H1 (cell line): ENCODE measurements at regions not wholly inside any gene's neighbourhood (a gene's known extent, or its start where the extent isn't known, plus 50 kb on each side); places are given as distances from the start of the nearest gene placed in this dataset.

Source experiments
- CTCF ChIA-PET: fragments of 300-600 bp; sonication (Branson Sonifier 250); formaldehyde crosslinking; loops from one replicate; lab custom pipeline; 2021; ENCODE audit not compliant: partially characterized antibody; lab: Charles Lee
- POLR2A ChIA-PET: fragments of 300-600 bp; sonication (Branson Sonifier 250); formaldehyde crosslinking; loops from one replicate; lab custom pipeline; 2021; ENCODE audit warnings: inconsistent platforms; ENCODE audit not compliant: partially characterized antibody; lab: Charles Lee
- DNase-seq, 2 experiments: peaks; one replicate each; pipeline versions ENCODE4 v3.0.0 to v3.0.0-alpha.2; 2010 to 2022; ENCODE audit warnings: low spot score in 2 of 2, low read depth in 1 of 2, mixed read lengths in 1 of 2
- FAIRE-seq: peaks from 2 replicates; lab custom pipeline; 2011; peaks lifted over from hg19 to GRCh38; lab: Jason Lieb, UNC
- H2AFZ ChIP-seq: 2 replicates; pipeline ENCODE4 v1.8.1; 2012; ENCODE audit warnings: low read length, inconsistent platforms
- H2AK5ac ChIP-seq: 2 replicates; pipeline ENCODE4 v1.6.1; 2013; ENCODE audit warnings: low read depth, low read length
- H2BK120ac ChIP-seq: replicated peaks from 2 replicates; pipeline ENCODE3; 2013; ENCODE audit warnings: low read depth, low read length, inconsistent platforms
- H2BK12ac ChIP-seq: 2 replicates; pipeline ENCODE4 v1.6.1; 2013; ENCODE audit warnings: low read depth, low read length
- H2BK15ac ChIP-seq: 2 replicates; pipeline ENCODE4 v1.6.1; 2013; ENCODE audit warnings: low read length
- H2BK20ac ChIP-seq: 2 replicates; pipeline ENCODE4 v1.6.1; 2013; ENCODE audit warnings: low read length
- H2BK5ac ChIP-seq: 2 replicates; pipeline ENCODE4 v1.6.1; 2013; ENCODE audit warnings: low read depth, low read length
- H3K14ac ChIP-seq: 2 replicates; pipeline ENCODE4 v1.6.1; 2013; ENCODE audit warnings: inconsistent platforms; ENCODE audit not compliant: insufficient read length
- H3K18ac ChIP-seq: 2 replicates; pipeline ENCODE4 v1.6.1; 2013; ENCODE audit warnings: low read length; ENCODE audit errors: extremely low read depth
- H3K23ac ChIP-seq: 2 replicates; pipeline ENCODE4 v1.6.1; 2013; ENCODE audit warnings: inconsistent platforms; ENCODE audit not compliant: insufficient read length
- H3K23me2 ChIP-seq: 2 replicates; pipeline ENCODE4 v1.6.1; 2013; ENCODE audit warnings: low read depth, low read length
- H3K27ac ChIP-seq: 2 replicates; pipeline ENCODE4 v1.6.1; 2011; ENCODE audit warnings: low read depth, low read length, inconsistent platforms
- H3K27me3 ChIP-seq, 4 experiments: replicated peaks in 1 of 4; 1 replicate in 1 of 4; 2 replicates in 3 of 4; pipeline versions ENCODE4 v1.6.1 to v1.8.1; 2011 to 2013; ENCODE audit warnings: low read length in 3 of 4, mild to moderate bottlenecking in 3 of 4, inconsistent platforms in 2 of 4, mixed read lengths in 2 of 4, moderate library complexity in 1 of 4; ENCODE audit not compliant: control insufficient read depth in 3 of 4, insufficient read depth in 3 of 4; ENCODE audit errors: extremely low read depth in 1 of 4
- H3K36me3 ChIP-seq, 4 experiments: 2 replicates each; pipeline versions ENCODE4 v1.6.1 to v1.8.1; 2011 to 2013; ENCODE audit warnings: mild to moderate bottlenecking in 4 of 4, low read length in 3 of 4, moderate library complexity in 2 of 4, control low read depth in 1 of 4, inconsistent platforms in 1 of 4; ENCODE audit not compliant: insufficient read depth in 4 of 4, control insufficient read depth in 2 of 4
- H3K4ac ChIP-seq: replicated peaks from 2 replicates; pipeline ENCODE3; 2013; ENCODE audit warnings: low read length, low read depth, mixed read lengths, inconsistent platforms; ENCODE audit not compliant: insufficient read length
- H3K4me1 ChIP-seq, 4 experiments: replicated peaks in 1 of 4; 1 replicate in 1 of 4; 2 replicates in 3 of 4; pipeline versions ENCODE4 v1.6.1 to v1.8.1; 2011 to 2013; ENCODE audit warnings: low read length in 3 of 4, inconsistent platforms in 2 of 4, mixed read lengths in 1 of 4; ENCODE audit not compliant: insufficient read depth in 4 of 4, control insufficient read depth in 3 of 4
- H3K4me2 ChIP-seq, 2 experiments: 2 replicates each; pipeline versions ENCODE4 v1.6.1 to v1.8.1; 2011 to 2013; ENCODE audit warnings: low read depth in 2 of 2, low read length in 2 of 2, control low read depth in 1 of 2, inconsistent platforms in 1 of 2, mild to moderate bottlenecking in 1 of 2; ENCODE audit not compliant: insufficient read depth in 1 of 2
- H3K4me3 ChIP-seq, 4 experiments: fragments of 200-600, 300-600 bp in 1 of 4; sonication (generic), shearing (Covaris generic), sonication (Bioruptor Twin) in 1 of 4; 2 replicates each; pipeline versions ENCODE4 v1.5.1 to v1.8.1; 2011 to 2016; ENCODE audit warnings: low read length in 4 of 4, low read depth in 3 of 4, control low read depth in 2 of 4, inconsistent platforms in 2 of 4, mild to moderate bottlenecking in 2 of 4, mixed read lengths in 1 of 4, moderate library complexity in 1 of 4; ENCODE audit not compliant: insufficient read depth in 2 of 4; ENCODE audit errors: extremely low read depth in 1 of 4
- H3K56ac ChIP-seq: replicated peaks from 2 replicates; pipeline ENCODE3; 2013; ENCODE audit warnings: low read depth, mild to moderate bottlenecking, mixed read lengths, low read length, inconsistent platforms; ENCODE audit not compliant: insufficient read length
- H3K79me1 ChIP-seq: 2 replicates; pipeline ENCODE4 v1.6.1; 2013; ENCODE audit warnings: low read depth, low read length, control low read depth
- H3K79me2 ChIP-seq, 2 experiments: 2 replicates each; pipeline versions ENCODE4 v1.6.1 to v1.8.1; 2012 to 2013; ENCODE audit warnings: low read length in 2 of 2, mild to moderate bottlenecking in 2 of 2, inconsistent platforms in 1 of 2; ENCODE audit not compliant: insufficient read depth in 2 of 2, control insufficient read depth in 1 of 2
- H3K9ac ChIP-seq, 4 experiments: replicated peaks in 1 of 4; 1 replicate in 1 of 4; 2 replicates in 3 of 4; pipeline versions ENCODE4 v1.6.1 to v1.8.1; 2011 to 2013; ENCODE audit warnings: low read depth in 3 of 4, low read length in 3 of 4, control low read depth in 2 of 4, mild to moderate bottlenecking in 2 of 4, moderate library complexity in 2 of 4, inconsistent platforms in 1 of 4; ENCODE audit errors: extremely low read depth in 1 of 4
- H3K9me3 ChIP-seq, 2 experiments: 2 replicates each; pipeline versions ENCODE4 v1.6.1 to v1.8.1; 2012 to 2013; ENCODE audit warnings: mild to moderate bottlenecking in 2 of 2, moderate library complexity in 2 of 2, control low read depth in 1 of 2, inconsistent platforms in 1 of 2, low read depth in 1 of 2, low read length in 1 of 2, mixed read lengths in 1 of 2; ENCODE audit not compliant: insufficient read depth in 2 of 2
- H4K20me1 ChIP-seq, 2 experiments: replicated peaks in 1 of 2; 2 replicates each; pipeline versions ENCODE3 to v1.8.1; 2011 to 2013; ENCODE audit warnings: inconsistent platforms in 2 of 2, low read length in 2 of 2, mild to moderate bottlenecking in 1 of 2; ENCODE audit not compliant: insufficient read depth in 2 of 2, control insufficient read depth in 1 of 2
- H4K5ac ChIP-seq: 2 replicates; pipeline ENCODE4 v1.6.1; 2013; ENCODE audit warnings: low read length, low read depth, mixed read lengths, inconsistent platforms; ENCODE audit not compliant: insufficient read length
- H4K8ac ChIP-seq: 2 replicates; pipeline ENCODE4 v1.8.0; 2013; ENCODE audit warnings: mild to moderate bottlenecking, moderate library complexity, low read length, inconsistent platforms; ENCODE audit not compliant: insufficient read depth; ENCODE audit errors: extremely low read depth
- H4K91ac ChIP-seq: replicated peaks from 2 replicates; pipeline ENCODE3; 2013; ENCODE audit warnings: low read length, mixed read lengths, inconsistent platforms; ENCODE audit not compliant: insufficient read length
- ASH2L ChIP-seq: fragments of 200-600, 300-600 bp; sonication (generic); IDR thresholded peaks from one replicate; pipeline ENCODE4 v1.7.1; 2017; ENCODE audit warnings: low read length
- CHD1 ChIP-seq: IDR thresholded peaks from 2 replicates; pipeline ENCODE4 v1.6.1; 2012; ENCODE audit warnings: low read depth, low read length, improper control_type of control experiment
- CREB1 ChIP-seq: IDR thresholded peaks from 2 replicates; pipeline ENCODE4 v1.6.1; 2012; ENCODE audit warnings: inconsistent platforms
- CTBP2 ChIP-seq: IDR thresholded peaks from 2 replicates; pipeline ENCODE4 v1.7.0; 2011; ENCODE audit warnings: borderline replicate concordance, mild to moderate bottlenecking, moderate library complexity, mixed read lengths, low read length; ENCODE audit not compliant: insufficient read depth, insufficient read length
- FOSL1 ChIP-seq: IDR thresholded peaks from 2 replicates; pipeline ENCODE4 v1.6.1; 2011; ENCODE audit warnings: mild to moderate bottlenecking, low read depth, low read length, moderate library complexity; ENCODE audit not compliant: insufficient read depth
- GTF2F1 ChIP-seq: IDR thresholded peaks from 2 replicates; pipeline ENCODE4 v1.6.1; 2012; ENCODE audit warnings: low read depth, low read length, improper control_type of control experiment, borderline replicate concordance
- KDM1A ChIP-seq: fragments of 200-600, 300-600 bp; sonication (generic); IDR thresholded peaks from 2 replicates; pipeline ENCODE4 v1.7.1; 2016; ENCODE audit warnings: mild to moderate bottlenecking, low read length, borderline replicate concordance
- NRF1 ChIP-seq: IDR thresholded peaks from 2 replicates; pipeline ENCODE4 v1.6.1; 2011; ENCODE audit warnings: mild to moderate bottlenecking, low read depth, low read length, improper control_type of control experiment
- RBBP5 ChIP-seq: IDR thresholded peaks from 2 replicates; pipeline ENCODE4 v1.7.1; 2012; ENCODE audit warnings: low read depth, mild to moderate bottlenecking, inconsistent platforms, low read length, moderate library complexity, borderline replicate concordance
- SIX5 ChIP-seq: IDR thresholded peaks from 2 replicates; pipeline ENCODE4 v1.6.1; 2011; ENCODE audit warnings: mild to moderate bottlenecking, low read depth, low read length
- SP2 ChIP-seq: IDR thresholded peaks from 2 replicates; pipeline ENCODE4 v1.6.1; 2012; ENCODE audit warnings: mild to moderate bottlenecking, low read length, inconsistent platforms
- SUZ12 ChIP-seq: fragments of 200-600 bp; sonication (generic); IDR thresholded peaks from 2 replicates; pipeline ENCODE4 v1.6.1; 2012; ENCODE audit warnings: mild to moderate bottlenecking, inconsistent platforms, low read length, moderate library complexity, mixed read lengths
- WGBS, 2 experiments: shearing (Covaris generic) in 1 of 2; methylation state at CpG; one replicate each; pipeline versions ENCODE4 v1.1.6 to v1.1.7; 2013 to 2015; ENCODE audit warnings: low lambda C conversion rate in 2 of 2, mixed read lengths in 2 of 2, inconsistent platforms in 1 of 2, low coverage in 1 of 2, missing lambda C conversion rate in 1 of 2; ENCODE audit not compliant: insufficient replicate concordance in 2 of 2, insufficient coverage in 1 of 2, insufficient read length in 1 of 2; ENCODE audit errors: extremely low coverage in 1 of 2, missing lambda C conversion rate in 1 of 2; 5-methylcytosine and 5-hydroxymethylcytosine counted together
- TF ChIP-seq, protein P1 (sequence below): IDR thresholded peaks from 2 replicates; pipeline ENCODE4 v1.6.1; 2012; ENCODE audit warnings: low read length, inconsistent platforms

DNA sequence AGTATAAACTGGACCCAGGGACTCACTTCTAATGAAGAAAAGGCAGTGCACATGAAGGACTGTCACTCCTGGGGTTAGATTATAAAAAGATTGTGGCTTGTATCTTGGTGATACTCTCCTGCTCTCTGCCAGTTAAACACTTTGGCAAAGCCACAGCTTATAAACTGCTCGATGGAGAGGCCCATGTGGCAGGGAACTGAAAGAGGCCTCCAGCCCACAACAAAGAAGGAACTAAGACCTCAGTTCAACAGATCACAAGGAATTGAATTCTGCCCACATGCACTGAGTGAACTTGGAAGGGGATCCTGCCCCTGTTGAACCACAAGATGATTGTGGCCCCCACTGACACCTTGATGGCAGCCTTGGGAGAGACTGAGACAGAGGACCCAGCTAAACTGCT, 363.8 kb downstream of the CBLN4 start:
- H4K20me1 ChIP-seq = no peaks in the 10 kb centered on the region
- H3K27ac ChIP-seq = no peak overlapping the region
- no peak for FAIRE-seq
- H3K18ac ChIP-seq = no peak overlapping the region
- no peaks in the 10 kb centered on the region for H3K9me3 ChIP-seq
- ChIA-PET CTCF (interaction anchor here (1.2 to 1.9 kb wide), 5 partner anchors 9 to 249 kb away, joined by 3 to 8 read pairs (median 3); no protein-coding TSS in a partner anchor), POLR2A (no interaction called here)
- 89% methylated on average over 1 of the region's 1 CpG; no CpG with 5 or more reads in 1 of the 2 experiments for WGBS, 2 experiments
- no peak overlapping the region for H2BK120ac ChIP-seq
- no peak overlapping the region for H2BK5ac ChIP-seq
- no peaks in the 10 kb centered on the region for H3K36me3 ChIP-seq
- no peak overlapping the region for H2BK15ac ChIP-seq
- H3K4me2 ChIP-seq = no peak overlapping the region
- no peak overlapping the region for H2BK20ac ChIP-seq
- no peaks in the 10 kb centered on the region for H3K79me1 ChIP-seq
- H3K4me3 ChIP-seq = no peak overlapping the region
- no peak overlapping the region for H4K91ac ChIP-seq
- H2AFZ ChIP-seq = peak overlapping the region; percentile 47; the same call in 1 of the 2 replicates
- H3K27me3 ChIP-seq = no peaks in the 10 kb centered on the region
- DNase-seq = no peak
- H4K5ac ChIP-seq = no peak overlapping the region
- no peaks in the 10 kb centered on the region for H3K79me2 ChIP-seq
- no peak overlapping the region for H2BK12ac ChIP-seq
- no peak overlapping the region for H3K56ac ChIP-seq
- H3K4ac ChIP-seq = no peak overlapping the region
- no peak overlapping the region for H3K23ac ChIP-seq
- no peak overlapping the region for H4K8ac ChIP-seq
- no peaks in the 10 kb centered on the region for H3K23me2 ChIP-seq
- no peaks in the 10 kb centered on the region for H3K4me1 ChIP-seq
- no peak overlapping the region for H2AK5ac ChIP-seq
- no peak overlapping the region for H3K9ac ChIP-seq
- H3K14ac ChIP-seq = no peak overlapping the region
- TF ChIP-seq SUZ12 (no peak), SP2 (no peak), GTF2F1 (no peak), RBBP5 (no peak), NRF1 (no peak), SIX5 (no peak), CHD1 (no peak), CTBP2 (no peak), CREB1 (no peak), KDM1A (no peak), FOSL1 (no peak), ASH2L (no peak)
- TF ChIP-seq, protein P1, sequence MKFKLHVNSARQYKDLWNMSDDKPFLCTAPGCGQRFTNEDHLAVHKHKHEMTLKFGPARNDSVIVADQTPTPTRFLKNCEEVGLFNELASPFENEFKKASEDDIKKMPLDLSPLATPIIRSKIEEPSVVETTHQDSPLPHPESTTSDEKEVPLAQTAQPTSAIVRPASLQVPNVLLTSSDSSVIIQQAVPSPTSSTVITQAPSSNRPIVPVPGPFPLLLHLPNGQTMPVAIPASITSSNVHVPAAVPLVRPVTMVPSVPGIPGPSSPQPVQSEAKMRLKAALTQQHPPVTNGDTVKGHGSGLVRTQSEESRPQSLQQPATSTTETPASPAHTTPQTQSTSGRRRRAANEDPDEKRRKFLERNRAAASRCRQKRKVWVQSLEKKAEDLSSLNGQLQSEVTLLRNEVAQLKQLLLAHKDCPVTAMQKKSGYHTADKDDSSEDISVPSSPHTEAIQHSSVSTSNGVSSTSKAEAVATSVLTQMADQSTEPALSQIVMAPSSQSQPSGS = no peak
